ENCODE measurements at regions not wholly inside any gene's neighbourhood (a gene's known extent, or its start where the extent isn't known, plus 50 kb on each side); places are given as distances from the start of the nearest gene placed in this dataset.
"Not testable (repeated sequence)": the region's sequence is repeated elsewhere in the genome, so short reads cannot be mapped to it uniquely, and the experiment has no call there.

DNA sequence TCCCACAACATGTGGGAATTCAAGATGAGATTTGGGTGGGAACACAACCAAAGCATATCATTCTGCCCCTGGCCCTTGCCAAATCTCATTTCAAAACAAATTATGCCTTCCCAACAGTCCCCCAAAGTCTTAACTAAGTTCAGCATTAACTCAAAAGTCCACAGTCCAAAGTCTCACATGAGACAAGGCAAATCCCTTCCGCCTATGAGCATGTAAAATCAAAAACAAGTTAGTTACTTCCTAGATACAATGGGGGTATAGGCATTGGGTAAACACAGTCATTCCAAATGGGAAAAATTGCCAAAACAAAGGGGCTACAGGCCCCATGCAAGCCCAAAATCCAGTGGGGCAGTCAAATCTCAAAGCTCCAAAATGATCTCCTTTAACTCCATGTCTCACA lies 93.1 kb downstream of the UNC93B1 start:
- TF ChIP-seq, protein P1, sequence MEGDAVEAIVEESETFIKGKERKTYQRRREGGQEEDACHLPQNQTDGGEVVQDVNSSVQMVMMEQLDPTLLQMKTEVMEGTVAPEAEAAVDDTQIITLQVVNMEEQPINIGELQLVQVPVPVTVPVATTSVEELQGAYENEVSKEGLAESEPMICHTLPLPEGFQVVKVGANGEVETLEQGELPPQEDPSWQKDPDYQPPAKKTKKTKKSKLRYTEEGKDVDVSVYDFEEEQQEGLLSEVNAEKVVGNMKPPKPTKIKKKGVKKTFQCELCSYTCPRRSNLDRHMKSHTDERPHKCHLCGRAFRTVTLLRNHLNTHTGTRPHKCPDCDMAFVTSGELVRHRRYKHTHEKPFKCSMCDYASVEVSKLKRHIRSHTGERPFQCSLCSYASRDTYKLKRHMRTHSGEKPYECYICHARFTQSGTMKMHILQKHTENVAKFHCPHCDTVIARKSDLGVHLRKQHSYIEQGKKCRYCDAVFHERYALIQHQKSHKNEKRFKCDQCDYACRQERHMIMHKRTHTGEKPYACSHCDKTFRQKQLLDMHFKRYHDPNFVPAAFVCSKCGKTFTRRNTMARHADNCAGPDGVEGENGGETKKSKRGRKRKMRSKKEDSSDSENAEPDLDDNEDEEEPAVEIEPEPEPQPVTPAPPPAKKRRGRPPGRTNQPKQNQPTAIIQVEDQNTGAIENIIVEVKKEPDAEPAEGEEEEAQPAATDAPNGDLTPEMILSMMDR (IDR thresholded peaks at IDR 0.05) = not testable (repeated sequence)
- not testable (repeated sequence) for TF ChIP-seq EZH2 (IDR thresholded peaks at IDR 0.05; ENCODE audit: borderline replicate concordance, insufficient read depth, low read depth, low read length, poor library complexity, severe bottlenecking)
